ENCODE measurements at regions not wholly inside any gene's neighbourhood (a gene's known extent, or its start where the extent isn't known, plus 50 kb on each side); places are given as distances from the start of the nearest gene placed in this dataset.
"Not testable (repeated sequence)": the region's sequence is repeated elsewhere in the genome, so short reads cannot be mapped to it uniquely, and the experiment has no call there.

DNA sequence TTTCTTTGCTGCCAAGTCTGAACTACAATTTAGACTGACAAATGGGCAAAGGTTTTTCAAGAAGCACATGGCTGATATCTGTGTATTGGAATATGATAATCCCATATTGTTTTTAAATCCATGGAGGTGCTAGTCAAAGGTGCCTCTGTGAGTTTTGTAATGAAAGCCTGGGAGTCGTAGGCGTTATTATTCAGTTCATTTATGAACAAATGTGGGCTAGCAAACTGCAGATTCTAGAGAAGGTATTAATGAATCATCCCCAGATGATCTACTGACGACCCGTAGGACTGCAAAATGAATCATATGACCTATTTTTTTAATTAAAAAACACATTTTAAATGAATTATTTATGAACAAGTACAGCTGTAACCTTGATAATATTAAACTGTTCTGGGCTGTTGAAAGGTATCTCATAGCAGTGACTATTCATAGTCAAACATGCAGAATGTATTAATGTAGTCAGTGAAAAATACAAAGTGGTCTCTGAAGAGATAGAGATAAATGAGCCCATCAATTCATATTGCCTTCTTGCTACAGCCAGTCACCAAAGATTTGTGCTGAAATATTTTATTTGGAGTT is 1317.8 kb upstream of the MAP3K7 start:
- no peak for DNase-seq (ENCODE audit: low spot score)

DNA sequence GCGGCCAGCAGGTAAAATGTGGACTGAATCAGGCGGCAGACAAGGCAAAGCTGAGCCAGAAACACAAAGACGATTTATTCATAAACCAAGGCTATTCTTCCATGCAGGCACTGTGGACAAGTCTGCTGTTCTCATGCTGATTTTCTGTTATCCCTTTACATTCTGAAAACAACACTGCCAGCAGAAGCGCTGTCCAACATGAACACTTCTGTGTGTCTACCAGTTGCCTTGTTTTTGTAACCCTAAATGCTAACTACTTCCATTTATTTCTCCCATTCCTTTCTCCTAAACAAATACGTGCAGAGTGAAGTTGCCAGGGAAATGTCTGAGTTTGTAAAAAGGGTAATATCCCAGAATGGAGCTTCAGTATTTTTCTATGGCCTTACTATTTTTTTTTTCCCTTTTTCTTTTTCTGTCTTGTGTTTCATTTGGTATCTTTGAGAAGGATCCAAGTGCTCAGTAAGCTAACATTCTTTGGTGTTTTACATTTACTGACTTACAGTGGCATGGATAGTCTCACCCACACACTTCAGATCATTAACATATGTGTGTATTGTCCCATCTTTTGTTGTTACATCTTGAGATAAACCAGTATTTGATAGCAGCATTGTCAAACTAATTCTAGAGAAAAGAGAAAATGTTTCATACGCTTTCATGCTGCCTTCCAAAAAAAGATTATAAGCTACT is 1308.9 kb upstream of the MAP3K7 start:
- no peak for DNase-seq (ENCODE audit: low spot score)

DNA sequence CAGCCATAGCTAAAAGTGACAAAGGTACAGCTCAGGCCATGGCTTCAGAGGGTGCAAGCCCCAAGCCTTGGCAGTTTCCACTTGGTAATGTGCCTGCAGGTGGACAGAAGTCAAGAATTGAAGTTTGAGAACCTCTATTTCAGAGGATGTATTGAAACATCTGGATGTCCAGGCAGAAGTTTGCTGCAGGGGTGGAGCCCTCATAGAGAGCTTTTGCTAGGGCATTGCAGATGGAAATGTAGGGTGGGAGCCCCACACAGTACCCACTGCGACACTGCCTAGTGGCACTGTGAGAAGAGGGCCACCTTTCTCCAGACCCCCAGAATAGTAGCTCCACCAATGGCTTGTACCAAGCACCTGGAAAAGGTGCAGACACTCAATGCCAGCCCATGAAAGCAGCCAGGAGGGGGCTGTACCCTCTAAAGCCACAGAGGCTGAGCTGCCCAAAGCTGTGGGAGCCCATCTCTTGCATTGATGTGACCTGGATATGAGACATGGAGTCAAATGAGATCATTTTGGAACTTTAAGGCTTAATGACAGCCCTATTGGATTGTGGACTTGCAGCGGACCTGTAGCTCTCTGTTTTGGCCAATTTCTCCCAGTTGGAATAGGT is 1299.4 kb upstream of the MAP3K7 start:
- no peak for DNase-seq (ENCODE audit: low spot score)

DNA sequence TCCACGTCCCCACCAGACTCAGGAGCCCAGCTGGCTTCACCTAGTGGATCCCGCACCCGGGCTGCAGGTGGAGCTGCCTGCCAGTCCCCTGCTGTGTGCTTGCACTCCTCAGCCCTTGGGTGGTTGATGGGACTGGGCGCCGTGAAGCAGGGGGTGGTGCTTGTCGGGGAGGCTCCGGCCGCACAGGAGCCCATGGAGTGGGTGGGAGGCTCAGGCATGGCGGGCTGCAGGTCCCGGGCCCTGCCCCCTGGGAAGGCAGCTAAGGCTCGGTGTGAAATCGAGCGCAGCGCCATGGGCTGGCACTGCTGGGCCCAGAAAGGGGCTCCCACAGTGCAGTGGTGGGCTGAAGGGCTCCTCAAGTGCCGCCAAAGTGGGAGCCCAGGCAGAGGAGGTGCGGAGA is 1294.9 kb upstream of the MAP3K7 start:
- not testable (repeated sequence) for DNase-seq (ENCODE audit: low spot score)

DNA sequence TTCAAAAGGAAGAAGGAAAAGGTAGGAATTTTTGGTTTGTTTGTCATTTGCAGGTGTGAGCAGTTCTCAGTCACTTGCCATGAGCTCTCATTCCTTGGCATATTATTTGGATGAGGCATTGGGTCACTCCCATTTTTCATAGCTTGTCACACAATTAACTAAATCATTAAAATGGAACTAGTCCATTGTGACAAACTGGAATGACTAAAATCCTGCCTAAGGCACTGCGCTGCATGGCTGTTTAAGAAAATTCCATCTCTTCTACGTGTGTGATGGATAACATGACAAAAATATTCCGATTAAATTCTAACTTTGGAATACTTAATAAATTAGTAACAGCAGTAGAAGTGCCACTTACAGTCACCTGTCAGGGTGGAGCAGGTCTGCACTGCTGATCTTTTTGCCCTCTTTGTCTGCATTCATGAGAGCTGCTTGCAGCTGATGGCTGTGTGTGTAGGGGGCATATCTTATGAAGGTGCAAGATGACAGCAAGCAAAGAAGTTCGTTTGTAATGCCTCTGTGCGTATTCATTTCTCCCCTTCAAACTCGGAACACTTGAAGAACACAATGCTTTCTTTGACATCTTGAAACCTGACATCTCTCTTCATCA is 1292.6 kb upstream of the MAP3K7 start:
- no peak for DNase-seq (ENCODE audit: low spot score)

DNA sequence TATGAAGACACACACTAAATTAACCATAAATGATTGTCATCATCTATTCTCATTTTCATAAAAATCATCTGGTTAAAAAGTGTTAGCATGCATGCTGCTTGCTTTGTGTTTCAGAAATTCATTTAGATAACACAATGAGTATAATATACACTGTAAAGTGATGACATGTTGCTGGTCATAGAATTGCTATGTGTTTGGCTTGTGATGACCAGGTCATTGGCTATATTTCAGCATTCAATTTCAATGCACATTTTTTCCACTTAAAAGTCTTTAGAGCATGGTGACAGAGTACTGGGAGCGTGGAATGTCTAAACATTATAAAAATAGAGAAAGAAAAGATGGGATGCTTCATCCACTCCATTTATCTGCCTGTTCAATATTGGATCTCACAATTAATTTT is 1291.1 kb upstream of the MAP3K7 start:
- no peak for DNase-seq (ENCODE audit: low spot score)

DNA sequence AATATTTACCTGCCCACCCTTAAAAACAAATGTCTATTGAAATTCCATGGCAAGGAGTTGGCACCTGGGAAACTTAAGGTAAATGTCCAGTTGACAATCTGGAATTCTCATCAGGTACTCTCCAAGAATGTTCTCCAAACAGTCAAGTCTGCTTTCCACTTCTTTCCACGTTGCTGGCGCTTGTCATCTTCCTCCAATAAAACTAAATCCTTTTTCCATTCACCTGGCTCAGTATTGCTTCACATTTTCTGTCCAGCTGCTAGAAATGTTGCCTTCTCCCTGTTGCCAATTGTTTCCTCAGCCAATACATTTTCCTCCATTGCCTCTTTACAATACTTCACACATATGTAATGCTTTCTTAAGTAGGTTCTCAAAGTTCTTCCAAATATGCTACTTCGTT is 1288.1 kb upstream of the MAP3K7 start:
- no peak for DNase-seq (ENCODE audit: low spot score)

DNA sequence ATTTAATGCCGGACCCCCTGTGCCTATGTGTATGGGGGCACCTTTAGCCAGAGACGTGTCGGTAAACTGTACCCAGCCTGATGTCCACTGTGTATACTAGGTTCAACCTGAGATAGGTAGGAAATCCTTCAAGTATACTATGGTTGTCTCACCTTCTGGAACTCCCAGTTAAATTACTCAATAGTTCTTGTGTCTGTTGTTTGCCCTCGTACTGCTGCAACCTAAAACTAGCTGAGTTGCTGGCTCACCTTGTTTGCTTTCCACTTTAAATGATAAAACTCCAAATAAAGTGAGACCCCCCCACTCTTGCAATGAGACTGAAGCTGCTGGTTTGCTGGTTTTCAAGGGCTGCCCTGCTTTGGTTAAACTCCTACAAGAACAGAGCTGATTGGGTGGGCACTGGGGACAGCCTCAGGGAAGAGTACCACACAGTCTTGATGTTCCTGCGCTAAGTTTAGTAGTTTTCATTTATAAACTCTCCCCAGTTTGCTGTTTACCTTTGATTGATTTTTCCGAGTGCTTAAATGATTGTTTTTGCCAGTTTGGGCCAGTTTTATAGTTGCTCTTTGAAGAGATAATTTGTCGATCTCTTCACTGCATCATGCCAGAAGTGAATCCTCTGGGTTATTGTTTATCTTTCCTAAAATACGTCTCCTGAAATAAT is 1281.8 kb upstream of the MAP3K7 start:
- DNase-seq (ENCODE audit: low spot score) = no peak

DNA sequence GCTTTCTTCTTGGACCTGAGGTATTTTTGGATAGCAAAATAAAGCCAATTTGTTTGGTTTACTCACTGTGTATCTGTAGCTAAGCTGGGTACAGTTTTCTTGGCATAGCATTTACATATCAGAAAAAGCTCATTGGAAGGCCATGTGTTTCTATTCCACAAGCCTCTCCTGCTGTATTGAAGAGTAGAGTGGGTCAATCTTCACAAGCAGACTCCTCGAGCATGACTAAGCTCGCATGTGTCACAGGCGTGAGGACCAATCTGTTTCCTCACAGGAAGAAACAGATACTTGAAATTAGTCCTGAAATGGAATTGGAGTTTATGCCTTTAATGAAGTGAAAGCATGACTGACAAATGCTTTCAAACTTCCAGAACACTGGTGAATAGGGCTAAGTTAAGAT is 1279.0 kb upstream of the MAP3K7 start:
- DNase-seq (ENCODE audit: low spot score) = no peak

DNA sequence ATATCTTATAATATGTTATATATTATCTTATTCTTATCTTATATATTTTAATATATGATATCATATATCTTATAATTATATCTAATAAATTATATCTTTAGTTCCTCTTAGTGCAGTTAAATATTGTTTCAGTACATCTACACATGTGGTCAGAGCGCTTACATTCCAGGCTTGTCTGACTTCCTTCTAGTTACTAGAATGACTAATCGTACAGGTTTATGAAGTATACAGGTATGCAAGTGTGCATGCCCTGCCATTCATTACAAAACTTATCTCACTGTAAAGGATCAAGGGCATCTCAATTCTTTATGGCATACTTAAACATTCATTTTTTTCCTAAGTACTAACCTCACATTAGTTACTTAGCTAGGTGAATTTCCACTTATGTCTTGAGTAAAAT is 1278.0 kb upstream of the MAP3K7 start:
- DNase-seq (ENCODE audit: low spot score) = no peak

DNA sequence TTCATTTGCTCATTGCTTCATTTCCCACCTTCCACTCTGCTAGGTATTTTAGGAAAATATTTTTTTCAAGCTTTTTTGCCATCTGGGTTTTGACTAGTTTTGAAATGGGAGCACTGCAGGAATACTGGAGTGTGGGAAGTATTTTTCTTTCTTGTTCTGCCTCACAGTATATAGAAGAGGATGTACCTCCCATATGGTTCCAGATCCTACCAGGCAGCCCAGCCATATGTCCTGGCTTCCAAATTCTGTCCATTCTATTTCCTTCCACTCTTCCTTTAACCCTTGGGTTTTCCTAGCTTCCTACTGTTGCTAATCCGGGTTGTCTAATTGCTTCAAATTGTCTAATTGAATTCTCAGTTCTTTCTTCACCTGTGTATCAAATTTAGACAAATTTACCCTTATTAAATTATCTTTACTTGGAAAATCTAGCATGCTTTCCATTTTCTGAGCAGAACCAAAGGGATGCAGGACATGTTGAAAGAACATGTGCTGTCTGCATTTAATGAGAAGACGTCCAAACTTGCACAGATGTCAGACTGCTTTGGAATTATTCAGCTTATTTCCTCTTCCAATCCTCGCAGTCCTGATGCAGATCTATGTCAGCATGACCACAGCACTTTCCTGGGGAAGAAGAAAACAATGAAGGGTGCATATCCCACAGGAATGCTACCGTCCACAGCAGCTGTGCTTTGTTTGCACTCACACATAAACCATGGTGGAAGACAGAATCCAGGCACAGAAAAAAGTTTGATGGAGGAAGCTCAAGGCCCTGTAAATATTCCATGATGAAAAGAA is 1273.9 kb upstream of the MAP3K7 start:
- no peak for DNase-seq (ENCODE audit: low spot score)

DNA sequence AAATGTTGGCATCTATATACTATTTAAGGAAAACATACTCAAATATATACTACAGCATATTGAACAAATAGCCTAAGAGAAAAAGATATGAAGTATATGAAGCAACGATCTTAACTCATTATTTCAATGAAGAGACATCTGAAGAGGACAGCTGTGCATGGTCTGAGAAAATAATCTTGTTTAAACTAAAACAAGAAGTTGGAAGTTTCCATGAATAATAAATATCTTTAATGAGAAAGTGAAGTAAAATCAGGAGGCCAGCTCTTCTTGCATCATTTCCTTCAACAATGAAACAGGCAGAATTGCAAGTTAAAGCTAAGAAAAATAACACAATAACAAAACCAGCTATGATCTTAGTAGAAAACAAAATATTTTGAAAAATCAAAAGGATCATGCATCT is 1265.4 kb upstream of the MAP3K7 start:
- DNase-seq (ENCODE audit: low spot score) = no peak

DNA sequence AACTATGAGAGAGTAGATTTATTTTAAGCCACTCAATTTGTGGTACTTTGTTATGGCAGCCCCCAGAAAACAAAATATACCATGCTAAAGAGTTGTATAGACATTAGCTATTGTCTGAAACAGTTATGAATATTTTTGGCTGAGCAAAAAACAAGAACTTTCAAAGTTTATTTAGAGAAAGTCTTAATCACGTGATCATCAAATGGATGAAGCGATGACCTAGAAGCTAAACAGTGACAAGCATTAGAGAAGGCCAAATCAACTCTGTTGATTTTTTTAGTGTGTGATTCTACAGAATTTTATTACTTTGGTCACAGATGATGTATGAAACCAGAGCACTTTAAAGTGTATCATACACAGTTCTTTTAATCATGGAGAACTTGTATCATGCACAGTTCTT is 1247.9 kb upstream of the MAP3K7 start:
- DNase-seq (ENCODE audit: low spot score) = no peak

DNA sequence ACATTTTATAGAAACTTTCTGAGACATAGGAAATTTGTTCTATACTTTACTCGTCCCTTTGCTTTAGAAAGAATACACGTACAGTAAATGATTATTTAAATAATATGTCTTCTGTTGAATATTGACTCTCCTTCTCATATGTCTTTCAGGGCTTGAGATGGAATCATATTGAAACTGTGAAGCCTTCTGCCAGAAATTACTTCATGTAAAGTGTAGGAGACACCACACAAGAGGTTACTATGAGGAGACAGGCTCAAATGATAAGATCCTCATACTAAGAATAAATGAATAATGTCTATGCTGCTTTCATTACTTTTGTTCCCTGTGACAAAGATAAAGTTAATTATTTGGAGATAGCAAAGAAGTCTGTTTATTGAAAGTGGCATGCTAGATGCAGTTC is 1240.3 kb upstream of the MAP3K7 start:
- DNase-seq (ENCODE audit: low spot score) = no peak

DNA sequence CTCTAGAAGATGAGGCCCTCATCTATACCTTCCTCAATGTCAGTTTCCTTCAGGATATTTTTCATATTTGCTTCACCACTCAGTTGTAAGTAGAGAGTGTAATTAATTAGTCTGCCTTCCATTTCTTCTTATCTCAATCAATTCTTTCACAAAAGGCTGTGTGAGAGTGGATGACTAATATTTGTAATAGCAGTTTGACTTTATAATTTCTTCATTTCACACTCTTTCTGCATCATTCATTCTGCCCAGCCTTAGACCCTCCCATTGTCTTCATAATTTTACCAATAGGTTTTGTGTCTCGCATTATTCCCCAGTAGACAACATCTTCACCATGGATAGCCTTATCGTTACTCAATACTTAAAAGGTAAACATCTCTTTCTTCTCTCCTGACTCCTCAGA is 1239.3 kb upstream of the MAP3K7 start:
- DNase-seq (ENCODE audit: low spot score) = no peak

DNA sequence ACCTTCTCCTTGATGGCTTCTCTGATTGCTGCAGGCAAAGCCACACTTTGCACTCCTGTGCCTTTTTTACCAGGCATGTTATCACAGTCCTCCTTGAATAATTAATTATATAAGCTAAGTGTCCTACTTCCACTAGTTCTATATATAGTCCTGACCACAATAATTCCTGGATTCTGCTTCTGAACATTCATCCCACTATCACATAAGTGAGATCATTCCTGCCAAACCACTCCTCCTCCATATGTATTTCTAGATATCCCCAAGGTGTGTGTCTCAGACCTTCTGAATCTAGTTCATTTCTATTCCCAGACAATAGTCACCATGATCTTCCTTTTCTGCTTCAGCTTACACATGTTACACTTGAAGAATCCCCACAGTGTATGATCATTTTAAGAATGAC is 1237.5 kb upstream of the MAP3K7 start:
- DNase-seq (ENCODE audit: low spot score) = no peak

DNA sequence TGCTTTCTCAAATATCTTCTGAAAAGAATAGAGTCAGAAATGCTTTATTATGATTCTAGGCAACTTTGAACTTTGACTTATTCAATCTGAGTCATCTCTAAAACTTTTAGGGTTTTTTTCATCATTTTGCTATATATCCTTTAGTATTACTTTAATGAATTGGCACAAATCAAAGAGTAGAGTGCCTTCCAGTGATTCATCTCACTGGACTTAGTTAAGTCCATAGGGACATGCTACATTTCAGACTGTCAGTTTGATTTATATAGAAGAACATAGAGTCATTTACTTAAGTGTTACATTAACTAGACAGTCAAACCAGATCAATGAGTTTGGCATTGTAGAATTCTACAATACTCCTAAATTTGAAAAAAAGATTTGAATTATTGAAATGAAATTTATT is 1235.7 kb upstream of the MAP3K7 start:
- no peak for DNase-seq (ENCODE audit: low spot score)

DNA sequence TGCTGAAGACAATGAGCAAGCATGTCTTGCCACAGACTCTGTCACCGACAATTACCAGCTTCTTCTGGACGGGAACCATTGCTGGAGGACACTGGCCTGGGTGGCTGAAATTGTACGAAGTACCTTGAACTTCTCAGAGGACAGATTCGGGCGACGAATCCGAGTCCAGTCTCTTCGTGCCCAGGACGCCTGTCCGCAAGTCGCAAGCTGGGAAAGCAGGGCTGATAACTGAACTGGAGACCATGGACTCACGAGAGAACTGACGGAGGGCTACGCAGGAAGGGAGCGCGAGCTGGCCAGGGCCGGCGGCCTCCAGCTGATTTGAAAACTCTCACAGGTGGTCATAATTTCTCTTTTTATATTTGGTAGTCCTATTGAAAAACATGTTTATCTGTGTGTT is 1229.5 kb upstream of the MAP3K7 start:
- DNase-seq (ENCODE audit: low spot score) = no peak

DNA sequence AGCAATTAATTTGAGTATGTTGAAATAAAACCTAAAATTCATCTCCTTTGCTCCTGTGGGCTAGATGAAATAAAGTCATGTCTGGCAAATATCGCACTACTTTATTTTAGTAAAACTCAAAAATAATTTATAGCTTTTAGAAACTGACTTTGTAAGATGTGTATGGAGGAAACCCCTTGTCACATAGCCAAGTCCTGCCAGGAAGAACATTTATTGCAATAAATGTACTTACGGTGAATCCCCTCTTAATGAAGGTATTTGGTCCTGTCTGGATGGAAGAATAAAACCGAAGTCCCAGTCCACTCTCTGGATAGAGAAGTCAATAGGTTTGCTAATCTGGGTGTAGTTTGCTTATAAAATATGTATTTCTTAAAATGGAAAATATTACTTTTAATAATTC is 1226.8 kb upstream of the MAP3K7 start:
- no peak for DNase-seq (ENCODE audit: low spot score)

DNA sequence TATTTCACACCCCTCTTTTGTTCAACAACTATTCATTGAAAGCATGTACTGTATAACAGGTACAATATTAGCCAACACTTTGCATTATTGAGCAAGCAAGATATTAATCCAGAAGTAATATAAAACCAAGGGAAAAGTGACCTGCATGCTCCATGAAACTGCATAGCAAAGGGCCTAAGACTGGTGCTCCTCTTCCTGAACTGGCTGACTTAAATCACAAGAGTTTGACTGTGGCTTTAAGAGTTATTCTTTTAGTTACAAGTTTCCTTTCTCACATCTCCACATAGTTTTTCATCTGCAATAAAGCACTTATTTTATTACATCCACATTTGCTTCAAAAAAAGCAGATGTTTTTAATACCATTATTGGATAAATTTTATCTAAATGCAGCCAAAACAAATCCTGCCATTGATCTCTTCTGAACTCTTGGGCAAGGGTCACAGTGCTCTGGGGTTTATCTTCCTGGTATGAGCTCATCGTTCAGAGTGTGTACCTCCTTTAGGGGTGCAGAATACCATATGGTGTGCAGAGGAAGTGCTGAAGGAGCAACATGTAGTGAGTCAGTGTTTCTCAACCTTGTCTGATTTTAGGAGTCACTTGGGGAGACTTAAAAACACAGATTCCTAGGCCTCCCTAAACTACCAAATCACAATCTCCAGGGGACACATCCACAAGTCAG is 1225.9 kb upstream of the MAP3K7 start:
- no peak for DNase-seq (ENCODE audit: low spot score)

DNA sequence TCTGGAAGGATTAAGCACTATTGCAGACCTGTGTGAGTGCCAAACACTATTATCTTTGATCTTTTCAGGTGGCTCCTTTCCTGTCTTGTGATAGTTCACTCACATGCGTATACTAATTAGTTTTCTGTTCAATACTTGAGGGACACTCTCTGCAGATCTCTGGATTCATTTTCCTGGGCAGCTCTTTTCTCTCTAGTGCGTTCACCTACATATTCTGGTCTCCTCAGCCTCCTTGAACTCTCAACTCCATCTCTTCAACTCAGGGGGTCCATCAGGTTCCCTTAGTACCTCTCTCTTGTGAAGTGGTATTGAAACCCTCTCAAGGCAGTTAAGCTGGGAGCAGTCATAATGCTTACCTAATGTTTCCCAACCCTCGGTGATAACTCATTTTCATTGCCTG is 1218.1 kb upstream of the MAP3K7 start:
- no peak for DNase-seq (ENCODE audit: low spot score)

DNA sequence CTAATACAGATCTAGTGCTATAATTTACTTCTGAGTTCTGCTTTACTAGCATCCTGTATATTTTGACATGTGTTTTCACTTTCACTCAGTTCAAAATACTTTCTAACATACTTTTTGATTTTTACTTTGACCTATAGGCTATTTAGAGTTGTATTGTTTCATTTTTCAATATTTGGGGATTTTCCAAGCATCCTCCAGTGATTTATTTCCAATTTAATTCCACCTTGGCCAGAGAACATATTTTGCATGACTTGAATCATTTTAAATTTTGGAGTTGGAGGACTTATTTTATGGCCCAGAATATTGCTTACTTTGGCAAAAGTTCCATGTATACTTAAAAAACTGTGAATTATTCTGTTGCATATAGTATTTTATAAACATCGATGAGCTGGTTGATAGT is 1215.6 kb upstream of the MAP3K7 start:
- no peak for DNase-seq (ENCODE audit: low spot score)

Data from ecto neural progenitor cell (in vitro differentiated cells).